EL (cell line): ENCODE measurements at regions not wholly inside any gene's neighbourhood (a gene's known extent, or its start where the extent isn't known, plus 50 kb on each side); places are given as distances from the start of the nearest gene placed in this dataset.

Experiments used
- DNase-seq: peaks from one replicate; pipeline ENCODE4 v3.0.0-alpha.2; 2016

DNA sequence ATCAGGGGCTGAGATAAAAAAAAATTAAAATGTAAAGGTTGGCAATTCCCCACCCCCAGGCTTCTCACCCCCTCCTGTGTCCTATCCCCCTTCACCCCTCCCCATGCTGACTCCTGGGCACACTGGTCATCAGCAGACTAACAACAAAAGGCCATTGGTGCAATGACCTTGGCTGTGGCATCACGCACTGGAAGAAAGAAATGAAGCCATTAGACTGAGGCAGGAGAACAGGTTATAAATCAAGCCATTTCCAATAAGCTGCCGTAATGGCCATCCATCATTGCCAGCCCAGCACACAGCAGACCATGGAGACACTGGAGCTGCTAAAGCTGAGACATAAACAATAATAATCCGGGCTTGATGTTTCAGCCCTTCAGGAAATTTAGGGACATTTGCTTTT lies 342.4 kb upstream of the ETAA1 start:
- DNase-seq = no peak

DNA sequence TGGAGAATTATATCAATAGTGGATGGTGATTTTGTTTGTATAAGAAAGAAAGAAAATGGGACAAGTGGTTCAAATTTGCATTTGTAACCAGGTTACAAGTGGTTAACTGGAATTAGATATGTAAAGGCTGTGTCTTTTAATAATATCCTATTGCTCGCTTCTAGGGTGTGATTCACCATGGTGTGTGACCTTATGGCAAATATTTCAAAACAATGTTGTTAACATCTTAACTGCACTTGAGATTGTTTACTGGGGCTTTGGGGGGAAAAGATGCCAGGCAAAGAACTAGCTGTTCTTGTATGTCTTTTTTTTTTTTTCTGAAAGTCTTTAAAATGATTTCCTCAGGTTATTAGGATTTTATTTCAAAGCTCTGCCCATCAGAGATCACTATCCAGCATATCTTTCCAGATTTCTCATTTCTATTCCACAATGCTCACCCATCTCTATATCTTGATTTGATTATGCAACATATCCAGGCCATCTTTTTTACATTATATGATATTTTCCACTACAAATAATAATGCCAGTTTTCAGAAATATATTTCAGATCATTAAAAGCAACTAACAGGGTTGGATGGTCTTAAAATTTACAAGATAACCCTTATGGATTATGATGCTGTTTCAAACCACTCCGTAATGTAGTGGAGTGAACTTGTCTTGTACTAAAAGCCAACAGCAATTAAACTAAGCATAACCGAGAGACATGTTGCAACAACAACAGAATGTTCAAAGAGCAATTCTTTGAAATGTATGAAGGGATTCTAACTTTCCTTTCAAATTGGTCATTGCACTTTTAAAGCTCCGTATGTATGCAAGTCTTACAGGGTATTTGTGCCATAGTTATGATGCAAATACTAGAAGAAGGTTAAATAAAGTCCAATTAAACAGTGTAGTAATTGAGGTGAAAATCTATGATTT lies 341.5 kb upstream of the ETAA1 start:
- peak; percentile 8 for DNase-seq

DNA sequence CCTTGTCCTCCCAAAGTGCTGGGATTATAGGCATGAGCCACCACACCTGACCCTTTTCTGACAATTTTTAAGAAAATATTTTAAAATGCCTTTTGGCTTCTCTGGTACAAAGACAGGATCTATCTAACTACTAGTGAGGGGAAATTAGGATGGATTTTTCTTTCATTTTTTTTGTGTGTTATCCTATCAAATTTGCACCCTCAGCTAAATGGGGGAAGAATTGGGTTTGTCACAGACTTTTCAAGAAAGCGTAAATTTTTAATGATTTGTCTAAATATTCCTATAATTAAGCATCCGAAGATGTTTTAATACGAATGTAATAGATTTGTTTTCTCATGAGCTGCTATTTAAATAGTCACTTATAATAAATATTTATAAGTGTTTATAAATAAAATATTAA lies 340.0 kb upstream of the ETAA1 start:
- DNase-seq = no peak

DNA sequence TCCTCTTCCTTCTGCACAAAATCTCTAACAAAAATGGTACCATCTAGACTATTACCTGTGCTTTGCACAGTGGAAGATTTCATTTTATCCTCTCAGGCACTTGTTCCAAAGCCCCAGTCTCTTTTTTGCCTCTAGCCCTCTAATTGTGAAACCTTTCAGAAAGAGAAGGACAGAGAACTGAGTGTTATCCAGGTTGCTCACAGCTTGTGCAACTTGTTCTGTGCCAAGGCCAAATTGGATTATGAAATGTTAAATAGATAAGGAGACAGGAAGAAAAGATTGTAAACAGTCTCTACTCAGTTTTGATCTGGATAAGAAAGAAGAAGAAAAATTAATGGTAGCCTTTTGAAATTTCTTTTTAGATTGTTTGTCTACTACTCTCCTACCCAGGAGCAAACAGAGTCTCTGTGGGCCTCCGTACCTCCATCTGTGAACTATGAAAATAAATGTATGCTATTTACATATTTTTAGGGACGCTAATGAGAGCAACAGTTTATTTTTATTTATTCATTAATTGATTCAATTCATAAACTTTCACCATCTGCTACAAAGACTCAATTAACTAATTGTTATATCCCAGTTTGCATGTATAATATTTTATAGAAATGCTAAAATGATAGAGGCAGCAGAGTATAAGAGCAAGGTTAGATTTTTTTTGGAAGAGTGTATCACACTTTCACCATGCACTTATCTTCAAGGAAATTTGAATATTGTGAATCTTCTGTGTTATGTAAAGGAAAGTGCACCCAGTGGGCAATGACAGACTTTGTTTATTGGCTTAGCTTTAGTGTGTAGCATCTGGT lies 339.0 kb upstream of the ETAA1 start:
- no peak for DNase-seq

DNA sequence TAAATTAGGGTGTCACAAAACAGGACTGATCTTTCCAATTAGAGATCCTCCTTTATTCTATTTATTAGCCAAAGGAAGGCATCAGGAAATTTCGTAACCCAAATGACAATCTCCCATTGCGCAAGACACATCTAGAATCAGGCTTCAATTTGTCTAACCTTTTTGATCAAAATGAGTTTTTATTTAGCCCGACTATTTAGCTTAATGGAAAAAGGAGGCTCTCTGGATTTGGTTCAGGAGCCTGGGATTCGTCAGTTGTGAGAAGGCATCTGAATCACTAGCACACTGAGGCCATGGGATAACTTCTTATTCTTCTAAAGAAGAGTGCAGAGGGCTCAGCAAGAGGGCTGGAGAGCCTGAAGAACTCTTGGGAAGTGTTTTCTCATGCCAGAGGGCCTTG lies 332.1 kb upstream of the ETAA1 start:
- DNase-seq = no peak

DNA sequence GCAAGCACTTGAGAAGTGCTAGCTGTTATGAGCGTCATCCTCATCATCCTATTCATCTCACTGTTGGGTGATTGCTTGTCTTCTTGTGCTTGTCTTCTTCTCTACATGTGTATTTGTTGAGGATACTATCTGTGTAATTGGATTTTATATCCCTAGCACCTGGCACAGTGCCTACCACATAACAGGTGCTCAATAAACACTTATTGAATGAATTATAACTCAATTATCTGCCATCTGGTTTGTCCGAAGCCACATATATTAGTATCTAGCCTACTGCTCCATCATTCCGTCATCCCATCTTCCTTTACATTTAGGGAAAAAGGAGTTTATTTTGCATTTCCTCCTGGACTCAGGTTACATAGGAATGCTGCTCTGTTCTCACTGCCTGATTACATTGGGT lies 330.4 kb upstream of the ETAA1 start:
- no peak for DNase-seq

DNA sequence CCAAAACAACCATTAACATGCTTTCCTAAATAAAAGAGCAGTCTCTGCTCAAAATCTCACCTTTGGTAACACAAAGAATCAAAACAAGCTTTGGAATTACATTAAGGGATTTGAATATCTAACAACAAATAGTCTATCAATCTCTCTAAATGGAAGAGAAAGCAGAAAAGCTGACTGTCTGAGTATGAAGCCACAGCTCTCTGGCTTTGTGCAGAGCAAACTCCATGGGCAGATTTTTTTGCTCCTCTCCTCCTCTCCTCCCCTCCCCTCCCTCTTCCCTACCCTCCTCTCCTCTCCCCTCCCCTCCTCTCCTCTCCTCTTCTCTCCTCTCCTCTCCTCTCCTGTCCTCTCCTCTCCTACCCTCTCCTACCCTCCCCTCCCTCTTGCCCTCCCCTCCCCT lies 329.5 kb upstream of the ETAA1 start:
- DNase-seq = no peak

DNA sequence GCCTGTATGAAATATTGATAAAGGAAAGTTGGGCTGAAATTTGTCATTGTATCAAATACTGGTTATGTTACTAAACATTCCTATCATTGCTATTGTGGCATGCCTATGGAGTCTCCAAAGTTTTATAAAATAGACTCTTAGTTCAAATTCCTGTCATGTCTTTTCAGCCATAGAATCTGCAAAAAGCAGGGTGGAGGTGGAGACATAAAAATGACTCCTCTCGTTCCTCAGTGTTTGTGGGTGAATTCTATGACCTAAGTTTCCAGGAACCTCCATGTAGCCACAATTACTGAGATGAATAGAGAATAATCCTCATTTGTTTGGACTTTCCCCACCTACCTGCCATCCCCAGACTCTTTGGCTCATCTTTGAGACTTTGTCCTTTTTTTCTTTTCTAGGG lies 326.3 kb upstream of the ETAA1 start:
- no peak for DNase-seq

DNA sequence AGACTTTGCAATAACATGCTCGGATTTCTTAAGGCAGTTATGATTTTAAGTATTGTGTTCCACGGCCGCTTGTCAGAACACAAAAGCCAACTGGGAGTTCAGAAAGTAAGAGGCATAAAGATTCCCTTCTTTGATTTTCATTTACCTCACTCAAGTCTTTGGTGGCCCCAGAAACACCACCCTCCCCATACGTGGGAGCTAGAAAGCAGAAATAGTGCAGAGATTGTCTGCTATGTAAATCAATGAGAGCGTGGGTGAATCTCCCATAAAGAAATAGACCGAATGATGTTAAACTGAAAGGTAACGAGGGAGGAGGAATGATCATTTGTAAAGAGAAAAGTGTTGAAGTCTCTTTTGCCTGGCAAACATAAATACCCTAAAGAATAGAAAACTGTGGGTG lies 322.1 kb upstream of the ETAA1 start:
- DNase-seq = no peak

DNA sequence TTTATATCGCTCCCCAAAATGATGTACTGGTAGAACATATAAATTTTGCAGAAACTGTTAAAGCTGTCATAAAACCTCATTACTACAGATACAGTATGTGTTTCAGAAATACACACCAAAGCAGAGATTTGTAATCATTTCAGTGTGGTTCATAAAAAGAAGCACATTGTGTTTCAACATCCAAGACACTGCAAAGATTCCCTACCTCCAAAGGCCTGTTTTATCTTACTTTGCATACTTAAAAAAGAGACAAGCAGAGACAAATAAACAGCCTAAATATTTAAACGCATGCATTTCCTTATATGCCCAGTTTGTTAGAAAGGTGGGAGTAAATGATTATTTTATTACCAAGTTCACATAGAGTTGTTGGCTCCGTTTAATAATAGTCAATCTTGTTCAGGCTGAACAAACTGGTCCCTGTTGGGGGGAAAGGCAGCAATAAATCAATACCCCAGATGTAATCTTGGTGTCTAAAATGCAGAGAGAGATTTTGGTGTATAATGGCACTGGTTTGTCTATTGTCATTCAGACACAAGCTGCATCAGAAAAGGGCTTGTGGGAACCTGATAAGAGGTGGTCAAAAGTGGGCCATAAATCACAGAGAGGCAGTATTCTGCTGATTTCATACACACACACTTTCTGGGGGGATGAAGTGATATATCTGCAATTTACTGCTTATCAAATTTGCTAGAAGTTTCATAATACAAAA lies 321.4 kb upstream of the ETAA1 start:
- no peak for DNase-seq

DNA sequence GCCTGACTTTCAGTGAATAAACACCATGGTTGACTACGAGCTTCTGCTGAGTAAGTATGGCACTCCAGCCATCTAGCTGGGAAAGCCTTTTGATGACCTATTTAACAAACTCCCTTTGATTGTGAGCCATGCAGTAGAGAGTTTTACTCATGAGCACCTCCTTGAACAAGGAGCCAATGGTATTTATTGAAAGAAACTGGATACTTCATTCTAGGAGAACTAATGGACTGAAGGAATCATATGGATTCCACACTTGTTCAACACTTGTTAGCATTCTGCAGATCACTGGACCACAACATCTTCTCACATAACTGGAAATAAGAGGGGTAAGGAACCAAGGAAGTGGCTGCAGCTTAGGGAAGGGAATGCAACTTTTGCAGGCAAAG lies 320.9 kb upstream of the ETAA1 start:
- DNase-seq = no peak

DNA sequence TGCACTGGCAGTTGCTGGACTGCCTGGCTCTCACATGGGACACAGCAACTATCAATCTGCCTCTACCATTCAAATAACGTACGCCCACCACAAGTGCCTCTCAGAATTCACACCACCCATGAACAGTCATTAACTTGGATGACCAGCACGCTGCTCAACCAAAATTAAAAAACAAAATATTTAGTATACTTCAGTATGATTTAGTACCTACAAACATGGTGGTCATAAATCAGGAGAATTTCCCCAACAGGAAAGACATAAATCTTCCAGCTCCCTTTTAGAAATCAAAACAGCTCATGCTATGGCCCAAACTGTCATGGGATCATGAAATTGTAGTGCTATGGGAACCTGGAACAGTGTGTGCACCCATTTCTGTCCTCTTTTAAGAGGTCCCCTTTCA lies 317.4 kb upstream of the ETAA1 start:
- DNase-seq = no peak

DNA sequence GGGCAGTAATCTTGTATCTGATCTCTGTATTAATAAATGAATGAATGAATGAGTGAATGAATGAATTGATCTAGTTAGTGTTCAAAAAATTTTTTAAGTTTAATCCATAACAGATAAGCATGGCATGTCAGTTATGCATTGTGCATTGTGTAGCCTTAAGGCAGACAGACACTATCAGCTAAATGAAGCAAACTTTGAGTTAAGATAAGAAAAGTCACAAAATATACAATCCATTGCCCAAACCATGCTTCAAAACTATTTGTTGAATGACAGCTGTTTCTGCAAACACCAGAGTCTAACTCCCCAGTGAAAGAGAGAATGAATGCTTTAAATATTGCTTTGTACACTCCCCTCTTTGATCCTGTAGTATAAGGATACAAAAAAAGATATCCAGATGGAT lies 314.3 kb upstream of the ETAA1 start:
- DNase-seq = no peak

DNA sequence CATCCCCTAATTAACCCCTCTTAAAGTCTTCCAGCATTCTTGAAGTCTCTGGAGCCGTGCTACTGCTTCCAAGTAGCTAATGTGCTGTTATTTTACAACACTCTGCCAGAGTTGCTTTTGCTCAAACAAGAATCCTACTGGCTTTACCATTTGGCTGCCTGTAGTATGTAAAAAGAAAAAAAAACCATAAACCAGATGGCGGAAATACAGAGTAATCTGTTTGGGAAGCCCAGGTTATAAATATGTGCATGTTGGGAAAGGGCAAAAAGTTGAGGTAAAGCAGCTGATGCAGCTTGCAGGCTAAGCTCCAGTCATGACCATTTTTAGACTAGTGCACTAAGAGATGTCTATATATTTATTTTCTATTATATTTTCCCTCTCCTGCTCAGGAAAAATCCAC lies 313.2 kb upstream of the ETAA1 start:
- no peak for DNase-seq

DNA sequence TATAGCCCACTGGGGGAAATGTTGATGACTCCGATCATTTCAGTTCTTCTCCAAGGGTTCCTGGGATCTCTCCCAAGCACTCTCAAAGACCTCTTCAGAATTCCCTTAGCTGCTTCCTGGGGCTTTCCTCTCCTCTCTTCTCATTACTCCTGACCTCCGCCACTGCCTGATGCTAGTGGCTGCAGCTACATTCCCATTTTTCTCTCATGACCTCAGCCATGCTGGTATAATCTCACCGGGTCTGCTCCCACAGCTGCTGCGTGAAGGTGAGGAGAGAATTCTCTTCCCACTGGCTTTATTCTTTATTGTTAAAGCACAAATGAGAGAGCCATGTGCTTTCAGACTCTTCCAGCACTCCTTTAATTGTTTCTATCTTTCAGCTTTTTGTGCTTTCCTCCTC lies 312.0 kb upstream of the ETAA1 start:
- no peak for DNase-seq

DNA sequence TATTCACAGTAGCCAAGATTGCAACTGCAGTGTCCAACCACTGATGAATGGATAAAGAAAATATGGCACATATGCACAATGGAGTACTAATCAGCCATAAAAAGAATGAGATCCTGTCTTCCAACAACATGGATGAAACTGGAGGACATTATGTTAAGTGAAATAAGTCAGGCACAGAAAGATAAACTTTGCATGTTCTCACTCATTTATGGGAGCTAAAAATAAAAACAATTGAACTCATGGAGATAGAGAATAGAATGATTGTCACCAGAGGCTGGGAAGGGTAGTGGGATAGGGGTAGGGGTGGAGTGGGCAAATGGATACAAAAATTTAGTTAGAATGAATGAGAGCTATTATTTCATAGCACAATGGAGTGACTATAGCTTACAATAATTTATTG lies 305.5 kb upstream of the ETAA1 start:
- no peak for DNase-seq

DNA sequence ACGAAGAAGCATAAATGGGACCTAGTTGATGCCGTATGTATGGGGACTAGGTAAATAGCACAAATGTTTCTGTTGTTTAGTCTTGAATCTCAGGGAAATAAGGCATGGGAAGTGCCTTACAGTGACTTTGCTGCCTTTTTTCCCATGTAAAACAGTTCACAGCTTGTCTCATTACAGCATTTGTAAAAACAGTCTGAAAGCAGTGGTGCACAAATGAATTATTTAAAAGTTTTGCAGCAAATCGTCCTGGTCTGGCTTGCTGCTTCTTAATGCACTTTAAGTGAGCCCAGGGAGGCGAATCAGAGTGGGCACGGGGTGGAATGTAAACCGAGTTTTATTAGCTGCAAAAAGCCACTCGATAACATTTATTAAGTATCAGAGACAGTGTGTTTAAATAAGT lies 302.0 kb upstream of the ETAA1 start:
- DNase-seq = no peak

DNA sequence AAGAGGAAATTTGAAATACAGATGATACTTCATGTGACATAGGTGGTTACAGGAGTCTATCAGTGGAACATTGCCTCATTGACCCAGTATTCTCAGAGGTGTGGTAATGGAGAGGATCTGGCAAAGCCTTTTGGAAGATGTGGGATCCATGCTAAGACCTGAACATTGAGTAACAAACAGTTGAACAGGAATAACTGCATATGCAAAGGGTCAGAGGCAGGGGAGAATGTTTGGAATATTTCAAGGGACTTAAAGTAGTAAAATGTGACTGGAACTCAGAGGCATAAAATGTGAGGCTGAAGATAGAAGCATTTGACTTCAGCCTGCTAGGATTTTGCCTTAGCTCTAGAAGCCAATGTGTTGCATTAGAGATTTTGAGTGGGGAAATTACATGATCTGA lies 300.2 kb upstream of the ETAA1 start:
- no peak for DNase-seq

DNA sequence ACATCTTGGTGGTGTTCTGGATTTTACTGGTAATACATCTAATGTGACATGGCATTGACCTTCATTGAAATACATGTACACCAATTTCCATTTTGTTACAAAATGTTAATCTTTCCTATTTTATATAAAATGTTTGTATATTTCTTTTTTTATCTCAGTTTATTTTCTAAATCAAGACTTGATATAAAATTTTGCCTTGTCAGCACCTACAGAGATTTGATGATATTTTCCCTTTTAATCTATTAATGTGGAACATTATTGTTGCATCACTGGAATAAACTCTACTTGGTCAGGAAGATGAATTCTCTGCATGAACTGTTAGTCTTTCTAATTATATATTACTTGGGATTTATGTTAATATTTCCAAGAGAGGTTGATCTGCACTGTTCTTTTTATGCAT lies 294.0 kb upstream of the ETAA1 start:
- no peak for DNase-seq

DNA sequence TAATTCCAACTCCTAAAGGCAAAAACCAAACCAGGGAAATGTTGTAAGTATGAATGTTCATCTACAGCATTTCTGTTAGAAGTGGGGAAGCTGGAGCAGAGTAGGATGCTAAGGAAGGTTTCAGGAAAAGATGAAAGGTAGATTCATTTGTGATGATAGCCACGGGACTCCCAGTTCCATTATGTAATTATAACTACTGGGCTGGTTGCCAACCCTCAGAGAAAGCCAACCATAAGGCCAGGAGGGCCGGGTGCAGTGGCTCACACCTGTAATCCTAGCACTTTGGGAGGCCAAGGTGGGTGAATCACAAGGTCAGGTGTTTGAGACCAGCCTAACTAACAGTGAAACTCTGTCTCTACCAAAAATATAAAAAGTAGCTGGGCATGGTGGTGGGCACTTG lies 288.9 kb upstream of the ETAA1 start:
- no peak for DNase-seq

DNA sequence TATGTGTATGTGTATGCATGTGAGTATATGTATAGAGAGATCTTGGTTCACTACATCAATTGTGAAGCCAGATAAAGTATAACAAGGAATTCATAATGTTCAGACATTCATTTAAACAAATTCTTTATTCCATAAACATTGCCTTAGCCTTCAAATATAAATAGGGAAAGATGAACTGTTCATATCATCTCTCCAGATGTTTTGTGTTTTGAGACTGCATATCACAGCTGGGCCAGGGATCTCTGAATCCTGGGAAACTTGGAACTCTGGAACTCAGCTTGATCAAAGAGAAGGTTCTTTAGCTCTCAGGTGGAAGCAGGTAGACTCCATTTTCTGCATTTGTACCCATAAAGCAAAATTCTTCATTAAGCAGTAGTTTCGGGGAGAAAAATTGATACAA lies 272.6 kb upstream of the ETAA1 start:
- no peak for DNase-seq

DNA sequence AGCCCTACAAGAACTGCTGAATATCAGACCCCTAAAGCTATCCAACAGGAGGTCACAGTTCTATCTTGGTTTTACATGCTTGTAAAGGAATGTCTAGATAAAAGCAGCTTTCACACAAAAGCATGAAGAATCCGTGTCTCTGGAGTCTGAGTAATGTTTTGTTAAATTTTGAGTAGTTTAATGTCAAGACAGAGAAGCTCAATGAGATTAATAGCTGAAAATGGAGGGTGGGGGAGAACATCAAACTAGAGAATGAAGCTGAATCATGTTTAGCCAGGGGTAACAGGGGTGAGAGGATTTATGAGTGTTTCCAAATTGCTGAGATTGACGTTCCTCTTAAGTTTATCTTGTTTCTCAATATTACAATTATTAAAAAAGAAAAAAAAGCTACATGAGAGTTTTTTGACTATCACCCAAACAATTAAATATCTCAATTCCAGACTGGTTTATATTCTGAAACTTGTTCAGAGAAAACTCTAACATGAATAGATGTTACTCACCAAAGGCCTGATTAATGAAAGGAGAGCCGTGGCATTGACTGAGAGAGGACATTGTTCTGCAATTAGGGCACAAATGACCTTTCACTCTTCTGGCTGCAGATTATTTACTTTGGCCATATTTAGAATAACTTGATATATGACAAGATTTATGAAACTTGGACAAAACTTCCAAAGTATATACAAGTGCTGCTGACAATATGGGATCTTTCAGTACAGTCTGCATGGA lies 266.4 kb upstream of the ETAA1 start:
- peak; percentile 52 for DNase-seq

DNA sequence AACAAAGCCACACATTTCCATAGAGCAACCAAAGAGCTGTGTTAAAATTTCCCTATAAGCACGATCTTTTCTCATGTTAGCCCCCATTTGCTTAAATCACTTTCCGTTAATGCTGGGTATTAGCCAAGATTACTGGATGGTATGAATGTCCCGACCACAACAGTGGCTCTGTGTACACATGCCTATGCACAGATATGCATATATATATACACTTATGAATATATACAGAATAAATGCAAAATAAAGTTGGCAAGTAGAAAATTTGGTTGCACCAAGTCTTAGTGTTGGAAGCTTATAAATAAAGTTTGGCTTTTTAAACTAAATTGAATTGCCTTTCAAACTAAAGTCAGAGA lies 265.9 kb upstream of the ETAA1 start:
- DNase-seq = no peak
